ENCODE measurements at regions not wholly inside any gene's neighbourhood (a gene's known extent, or its start where the extent isn't known, plus 50 kb on each side); places are given as distances from the start of the nearest gene placed in this dataset.

GRCh38 chr17:70274255-70274654 is 104.9 kb downstream of the KCNJ2 start:
- no peaks in the 10 kb centered on the region for H3K36me3 ChIP-seq
- intact Hi-C loops (cut with DNase I), result no loop called here
- no peak for DNase-seq (ENCODE audit: extremely low spot score)
- no peak overlapping the region for H3K4me3 ChIP-seq
- no peaks in the 10 kb centered on the region for H3K27me3 ChIP-seq
- H3K27ac ChIP-seq (replicated peaks in 1 of 4), result no peak overlapping the region
- 79% methylated on average over 2 of the region's 2 CpGs for WGBS
- H3K9me3 ChIP-seq, result no peaks in the 10 kb centered on the region
- TF ChIP-seq, protein P1, sequence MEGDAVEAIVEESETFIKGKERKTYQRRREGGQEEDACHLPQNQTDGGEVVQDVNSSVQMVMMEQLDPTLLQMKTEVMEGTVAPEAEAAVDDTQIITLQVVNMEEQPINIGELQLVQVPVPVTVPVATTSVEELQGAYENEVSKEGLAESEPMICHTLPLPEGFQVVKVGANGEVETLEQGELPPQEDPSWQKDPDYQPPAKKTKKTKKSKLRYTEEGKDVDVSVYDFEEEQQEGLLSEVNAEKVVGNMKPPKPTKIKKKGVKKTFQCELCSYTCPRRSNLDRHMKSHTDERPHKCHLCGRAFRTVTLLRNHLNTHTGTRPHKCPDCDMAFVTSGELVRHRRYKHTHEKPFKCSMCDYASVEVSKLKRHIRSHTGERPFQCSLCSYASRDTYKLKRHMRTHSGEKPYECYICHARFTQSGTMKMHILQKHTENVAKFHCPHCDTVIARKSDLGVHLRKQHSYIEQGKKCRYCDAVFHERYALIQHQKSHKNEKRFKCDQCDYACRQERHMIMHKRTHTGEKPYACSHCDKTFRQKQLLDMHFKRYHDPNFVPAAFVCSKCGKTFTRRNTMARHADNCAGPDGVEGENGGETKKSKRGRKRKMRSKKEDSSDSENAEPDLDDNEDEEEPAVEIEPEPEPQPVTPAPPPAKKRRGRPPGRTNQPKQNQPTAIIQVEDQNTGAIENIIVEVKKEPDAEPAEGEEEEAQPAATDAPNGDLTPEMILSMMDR (IDR thresholded peaks at IDR 0.05), result no peak
- no peak for TF ChIP-seq POLR2A (IDR thresholded peaks at IDR 0.05; ENCODE audit: low read depth)
- no peak for TF ChIP-seq POLR2AphosphoS5 (IDR thresholded peaks at IDR 0.05)
- TF ChIP-seq EP300 (IDR thresholded peaks at IDR 0.05), result no peak
- H3K4me1 ChIP-seq, result peaks cover 0 to 5% (median 0%) of the 10 kb centered on the region in 4 donors

GRCh38 chr17:70276906-70277305 is 107.6 kb downstream of the KCNJ2 start:
- Histone ChIP-seq H3K27ac (replicated peaks in 1 of 4) (no peak overlapping the region), H3K4me1 (peaks cover 0 to 5% (median 0%) of the 10 kb centered on the region in 4 donors), H3K27me3 (no peaks in the 10 kb centered on the region), H3K36me3 (no peaks in the 10 kb centered on the region), H3K9me3 (no peaks in the 10 kb centered on the region), H3K4me3 (no peak overlapping the region)
- WGBS, result 16% methylated on average over 2 of the region's 2 CpGs
- no peak for DNase-seq (ENCODE audit: extremely low spot score)
- intact Hi-C loops (cut with DNase I), result no loop called here
- TF ChIP-seq POLR2AphosphoS5 (IDR thresholded peaks at IDR 0.05), result no peak
- TF ChIP-seq, protein P1 (IDR thresholded peaks at IDR 0.05), result no peak
- TF ChIP-seq EP300 (IDR thresholded peaks at IDR 0.05), result no peak
- no peak for TF ChIP-seq POLR2A (IDR thresholded peaks at IDR 0.05; ENCODE audit: low read depth)

- TF ChIP-seq POLR2A (IDR thresholded peaks at IDR 0.05; ENCODE audit: low read depth), result no peak
- no peak for TF ChIP-seq POLR2AphosphoS5 (IDR thresholded peaks at IDR 0.05)
- TF ChIP-seq, protein P1 (IDR thresholded peaks at IDR 0.05), result no peak
- TF ChIP-seq EP300 (IDR thresholded peaks at IDR 0.05), result no peak
- no peaks in the 10 kb centered on the region for H3K27me3 ChIP-seq
- H3K9me3 ChIP-seq, result no peaks in the 10 kb centered on the region
- no peak overlapping the region for H3K4me3 ChIP-seq
- peaks cover 0 to 5% (median 0%) of the 10 kb centered on the region in 4 donors for H3K4me1 ChIP-seq
- no peak for DNase-seq (ENCODE audit: extremely low spot score)
- no peak overlapping the region for H3K27ac ChIP-seq (replicated peaks in 1 of 4)
- 41% methylated on average over 5 of the region's 5 CpGs for WGBS
- no peaks in the 10 kb centered on the region for H3K36me3 ChIP-seq
- intact Hi-C loops (cut with DNase I), result no loop called here
Observed at GRCh38 chr17:70278844-70279462, 109.6 kb downstream of the KCNJ2 start.

DNA sequence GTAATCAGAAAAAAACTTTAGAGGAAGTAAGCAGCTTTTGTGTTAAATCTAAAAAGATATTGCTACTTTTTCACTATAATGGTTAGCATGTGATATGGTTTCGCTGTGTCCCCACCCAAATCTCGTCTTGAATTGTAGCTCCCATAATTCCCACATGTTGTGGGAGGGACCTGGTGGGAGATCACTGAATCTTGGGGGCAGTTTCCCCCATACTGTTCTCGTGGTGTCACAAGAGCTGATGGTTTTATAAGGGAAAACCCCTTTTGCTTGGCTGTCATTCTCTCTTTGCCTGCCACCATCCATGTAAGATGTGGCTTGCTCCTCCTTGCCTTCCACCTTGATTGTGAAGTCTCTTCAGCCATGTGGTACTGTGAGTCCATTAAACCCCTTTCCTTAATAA is 117.1 kb downstream of the KCNJ2 start:
- DNase-seq (ENCODE audit: extremely low spot score), result no peak
- no peaks in the 10 kb centered on the region for H3K36me3 ChIP-seq
- H3K27ac ChIP-seq (replicated peaks in 1 of 4), result no peak overlapping the region
- H3K4me1 ChIP-seq, result no peaks in the 10 kb centered on the region
- TF ChIP-seq, protein P1 (IDR thresholded peaks at IDR 0.05), result no peak
- no peak for TF ChIP-seq POLR2A (IDR thresholded peaks at IDR 0.05; ENCODE audit: low read depth)
- TF ChIP-seq POLR2AphosphoS5 (IDR thresholded peaks at IDR 0.05), result no peak
- TF ChIP-seq EP300 (IDR thresholded peaks at IDR 0.05), result no peak
- no peak overlapping the region for H3K4me3 ChIP-seq
- no peaks in the 10 kb centered on the region for H3K9me3 ChIP-seq
- WGBS, result 70% methylated on average over 3 of the region's 3 CpGs
- intact Hi-C loops (cut with DNase I), result no loop called here
- no peaks in the 10 kb centered on the region for H3K27me3 ChIP-seq
